ENCODE measurements at regions not wholly inside any gene's neighbourhood (a gene's known extent, or its start where the extent isn't known, plus 50 kb on each side); places are given as distances from the start of the nearest gene placed in this dataset.

DNA sequence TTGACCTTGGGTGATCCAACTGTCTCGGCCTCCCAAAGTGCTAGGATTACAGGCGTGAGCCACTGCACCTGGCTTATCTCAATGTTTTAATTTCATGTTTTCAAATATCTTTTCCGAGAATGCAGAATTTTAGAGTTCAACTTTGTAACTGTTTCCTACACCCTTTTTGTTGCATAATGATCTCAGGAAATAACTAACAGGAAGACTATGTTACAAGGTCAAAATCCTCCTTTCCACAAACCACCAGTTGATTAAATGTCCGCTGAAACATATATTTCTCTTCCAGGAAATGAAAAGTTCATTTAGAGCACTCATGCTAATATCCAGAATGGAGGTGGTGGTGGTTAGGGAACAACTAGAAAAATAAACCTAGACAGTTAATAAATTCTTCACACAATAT is 377.8 kb downstream of the PPP4R3C start:
- POLR2A ChIA-PET (ENCODE audit: low non-redundant PET): no interaction called here

GRCh38 chrX:27078371-27078770 is 384.8 kb downstream of the PPP4R3C start:
- TF ChIP-seq CTCF (conservative IDR thresholded peaks at IDR 0.05; ENCODE audit: low read depth): no peak
- no peak for DNase-seq (ENCODE audit: low spot score)
- ChIA-PET POLR2A (ENCODE audit: low non-redundant PET) (no interaction called here), CTCF (no interaction called here)
- H3K27ac ChIP-seq: no peak overlapping the region

More for the DNA sequence above, 377.8 kb downstream of the PPP4R3C start:
- no peak for DNase-seq (ENCODE audit: low spot score)
- TF ChIP-seq CTCF (conservative IDR thresholded peaks at IDR 0.05; ENCODE audit: low read depth): no peak
- CTCF ChIA-PET: no interaction called here
- H3K27ac ChIP-seq: no peak overlapping the region

DNA sequence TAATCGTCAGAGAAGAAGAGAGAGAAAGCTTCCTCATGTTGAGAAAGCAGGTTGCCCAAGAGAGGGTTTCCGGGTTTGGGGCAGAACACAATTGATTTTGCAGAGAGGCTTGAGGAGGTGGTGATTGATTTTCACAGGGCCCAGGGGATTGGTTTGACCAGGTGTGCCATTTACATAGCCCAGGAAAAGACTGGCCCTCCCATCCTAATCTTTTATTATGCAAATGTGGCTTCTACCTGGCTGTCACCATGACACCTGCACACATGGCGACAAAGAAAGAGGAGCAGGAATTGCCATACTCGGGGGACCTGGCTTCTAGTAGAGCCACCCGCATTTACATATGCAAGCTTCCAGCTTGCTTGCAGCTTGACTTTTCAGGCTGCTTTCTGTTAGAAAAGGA is 405.3 kb downstream of the PPP4R3C start:
- POLR2A ChIA-PET (ENCODE audit: low non-redundant PET): no interaction called here
- no peak for TF ChIP-seq CTCF (conservative IDR thresholded peaks at IDR 0.05; ENCODE audit: low read depth)
- CTCF ChIA-PET: no interaction called here
- no peak overlapping the region for H3K27ac ChIP-seq
- no peak for DNase-seq (ENCODE audit: low spot score)

GRCh38 chrX:27039332-27039731 is 423.8 kb downstream of the PPP4R3C start:
- no peak for DNase-seq (ENCODE audit: low spot score)
- ChIA-PET CTCF (no interaction called here), POLR2A (ENCODE audit: low non-redundant PET) (no interaction called here)
- H3K27ac ChIP-seq: no peak overlapping the region
- TF ChIP-seq CTCF (conservative IDR thresholded peaks at IDR 0.05; ENCODE audit: low read depth): no peak

- no peak for DNase-seq (ENCODE audit: low spot score)
Observed at GRCh38 chrX:27008486-27008885, 454.7 kb downstream of the PPP4R3C start.

DNA sequence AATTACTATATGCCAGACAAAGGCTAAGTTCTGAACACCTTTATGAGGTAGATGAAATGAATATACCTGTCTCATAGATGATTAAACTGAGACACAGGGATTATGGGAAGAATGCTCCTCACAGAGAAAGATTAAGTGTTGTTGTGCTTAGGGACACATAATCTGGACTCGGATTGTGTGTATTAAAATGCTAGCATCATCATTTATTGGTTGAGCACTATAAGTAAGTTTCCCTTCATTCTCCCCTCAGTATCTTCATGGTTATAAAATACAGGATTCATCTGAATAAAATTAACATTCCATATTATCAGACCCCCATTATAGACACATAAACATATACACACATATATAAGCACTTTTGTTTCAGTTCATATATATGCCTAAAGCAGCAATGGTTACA is 463.5 kb downstream of the PPP4R3C start:
- no peak for TF ChIP-seq CTCF (conservative IDR thresholded peaks at IDR 0.05; ENCODE audit: low read depth)
- no peak overlapping the region for H3K27ac ChIP-seq
- CTCF ChIA-PET: no interaction called here
- DNase-seq (ENCODE audit: low spot score): no peak
- POLR2A ChIA-PET (ENCODE audit: low non-redundant PET): no interaction called here

More at GRCh38 chrX:27008486-27008885, 454.7 kb downstream of the PPP4R3C start:
- no peak for TF ChIP-seq CTCF (conservative IDR thresholded peaks at IDR 0.05; ENCODE audit: low read depth)
- H3K27ac ChIP-seq: no peak overlapping the region
- POLR2A ChIA-PET (ENCODE audit: low non-redundant PET): no interaction called here
- CTCF ChIA-PET: no interaction called here

DNA sequence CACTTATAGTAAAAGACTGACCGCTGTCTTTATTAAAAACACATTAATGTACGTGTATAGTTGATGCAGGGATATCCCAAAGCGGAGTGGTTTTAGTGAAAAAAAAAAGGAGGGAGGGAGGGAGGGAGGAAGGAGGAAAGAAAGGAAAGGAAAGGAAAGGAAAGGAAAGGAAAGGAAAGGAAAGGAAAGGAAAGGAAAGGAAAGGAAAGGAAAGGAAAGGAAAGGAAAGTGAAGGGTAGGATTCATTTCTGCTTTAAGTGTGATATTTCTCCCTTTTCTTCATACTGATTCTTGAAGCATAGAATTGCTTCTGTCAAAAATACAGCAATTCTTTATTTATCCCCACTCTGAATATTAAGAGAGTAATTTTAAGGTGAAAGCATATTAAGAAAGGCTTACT is 504.9 kb downstream of the PPP4R3C start:
- CTCF ChIA-PET: no interaction called here
- TF ChIP-seq CTCF (conservative IDR thresholded peaks at IDR 0.05; ENCODE audit: low read depth): no peak
- DNase-seq (ENCODE audit: low spot score): no peak
- H3K27ac ChIP-seq: no peak overlapping the region
- POLR2A ChIA-PET (ENCODE audit: low non-redundant PET): no interaction called here

Measured in RWPE1 (cell line).